IMR-90 (cell line): ENCODE measurements at regions not wholly inside any gene's neighbourhood (a gene's known extent, or its start where the extent isn't known, plus 50 kb on each side); places are given as distances from the start of the nearest gene placed in this dataset.

Source experiments
- ATAC-seq: fragments of 200-7000 bp; cut with Tn5 transposase; 2 replicates; pipeline ENCODE4 v1.9.1; 2020; ENCODE audit warnings: low read depth, mild to moderate bottlenecking, moderate library complexity
- BruUV-seq: library from RNA; stranded (reverse); fragments of 400-500 nt; replicated peaks from 2 replicates; lab custom pipeline; 2021; lab: Mats Ljungman, UMichigan
- CTCF ChIA-PET: fragments of 300-600 bp; formaldehyde crosslinking; extraction: SDS; loops from one replicate; lab custom pipeline; 2021; ENCODE audit warnings: antibody characterized with exemption; lab: Yijun Ruan, JAX
- POLR2A ChIA-PET: fragments of 300-600 bp; sonication (Branson Sonifier 250); formaldehyde crosslinking; loops from one replicate; lab custom pipeline; 2022; ENCODE audit warnings: antibody characterized with exemption; ENCODE audit not compliant: unreplicated experiment; lab: Charles Lee
- DNase-seq: peaks from one replicate; pipeline ENCODE4 v3.0.0; 2013
- H2AFZ ChIP-seq: replicated peaks from 2 replicates; pipeline ENCODE3; 2013; ENCODE audit warnings: low read length, mild to moderate bottlenecking; ENCODE audit not compliant: poor library complexity
- H2AK5ac ChIP-seq: 2 replicates; pipeline ENCODE4 v1.6.1; 2013; ENCODE audit warnings: low read depth, low read length, inconsistent platforms
- H2AK9ac ChIP-seq: replicated peaks from 2 replicates; pipeline ENCODE3; 2013; ENCODE audit warnings: mild to moderate bottlenecking, low read depth, low read length, moderate library complexity; ENCODE audit not compliant: poor library complexity
- H2BK120ac ChIP-seq: 2 replicates; pipeline ENCODE4 v1.6.1; 2013; ENCODE audit warnings: low read depth, low read length, inconsistent platforms
- H2BK15ac ChIP-seq: 3 replicates; pipeline ENCODE4 v1.6.1; 2013; ENCODE audit warnings: low read depth, low read length, inconsistent platforms
- H2BK20ac ChIP-seq: 2 replicates; pipeline ENCODE4 v1.6.1; 2013; ENCODE audit warnings: low read depth, mild to moderate bottlenecking, inconsistent platforms, low read length, moderate library complexity
- H2BK5ac ChIP-seq: 2 replicates; pipeline ENCODE4 v1.6.1; 2013; ENCODE audit warnings: mild to moderate bottlenecking, low read depth, low read length, inconsistent platforms; ENCODE audit not compliant: poor library complexity, severe bottlenecking
- H3K14ac ChIP-seq: replicated peaks from 2 replicates; pipeline ENCODE4 v1.6.1; 2013; ENCODE audit warnings: low read depth, low read length, inconsistent platforms
- H3K18ac ChIP-seq: 2 replicates; pipeline ENCODE4 v1.6.1; 2013; ENCODE audit warnings: low read depth, low read length, control low read depth
- H3K23ac ChIP-seq: 2 replicates; pipeline ENCODE4 v1.6.1; 2013; ENCODE audit warnings: low read depth, low read length, inconsistent platforms
- H3K27ac ChIP-seq: 2 replicates; pipeline ENCODE4 v1.5.1; 2013; ENCODE audit warnings: mild to moderate bottlenecking, control low read depth, low read length; ENCODE audit not compliant: insufficient read depth
- H3K27me3 ChIP-seq: 2 replicates; pipeline ENCODE4 v1.6.1; 2013; ENCODE audit warnings: low read length; ENCODE audit not compliant: control insufficient read depth, insufficient read depth
- H3K36me3 ChIP-seq: 2 replicates; pipeline ENCODE4 v1.6.1; 2013; ENCODE audit warnings: low read length, mixed read lengths; ENCODE audit not compliant: control insufficient read depth, insufficient read depth
- H3K4ac ChIP-seq: 2 replicates; pipeline ENCODE4 v1.6.1; 2013; ENCODE audit warnings: low read depth, low read length, inconsistent platforms
- H3K4me1 ChIP-seq: 2 replicates; pipeline ENCODE4 v1.6.1; 2013; ENCODE audit warnings: low read length, mixed read lengths; ENCODE audit not compliant: control insufficient read depth, insufficient read depth
- H3K4me2 ChIP-seq: 2 replicates; pipeline ENCODE4 v1.6.1; 2013; ENCODE audit warnings: low read depth, mild to moderate bottlenecking, control low read depth, low read length, moderate library complexity
- H3K4me3 ChIP-seq: 2 replicates; pipeline ENCODE4 v1.5.1; 2013; ENCODE audit warnings: low read depth, mild to moderate bottlenecking, control low read depth, low read length, moderate library complexity; ENCODE audit not compliant: insufficient read depth
- H3K56ac ChIP-seq: 2 replicates; pipeline ENCODE4 v1.6.1; 2013; ENCODE audit warnings: low read length, inconsistent platforms; ENCODE audit not compliant: insufficient read depth; ENCODE audit errors: extremely low read depth
- H3K79me1 ChIP-seq, 2 experiments: 2 replicates each; pipeline ENCODE4 v1.6.1; 2013; ENCODE audit warnings: low read length in 2 of 2, inconsistent platforms in 1 of 2, low read depth in 1 of 2
- H3K9ac ChIP-seq: 2 replicates; pipeline ENCODE4 v1.6.1; 2013; ENCODE audit warnings: low read depth, low read length, control low read depth
- H3K9me1 ChIP-seq: 2 replicates; pipeline ENCODE4 v1.6.1; 2013; ENCODE audit warnings: low read length, inconsistent platforms; ENCODE audit not compliant: insufficient read depth
- H3K9me3 ChIP-seq: 2 replicates; pipeline ENCODE4 v1.6.1; 2013; ENCODE audit warnings: low read length; ENCODE audit not compliant: control insufficient read depth, insufficient read depth
- H4K20me1 ChIP-seq: 2 replicates; pipeline ENCODE4 v1.6.1; 2013; ENCODE audit warnings: low read length, inconsistent platforms; ENCODE audit not compliant: insufficient read depth
- H4K5ac ChIP-seq: 2 replicates; pipeline ENCODE4 v1.6.1; 2013; ENCODE audit warnings: mild to moderate bottlenecking, low read depth, low read length, control low read depth
- H4K8ac ChIP-seq, 2 experiments: 2 replicates each; pipeline ENCODE4 v1.6.1; 2013; ENCODE audit warnings: low read depth in 2 of 2, low read length in 2 of 2, control low read depth in 1 of 2, inconsistent platforms in 1 of 2
- H4K91ac ChIP-seq: 2 replicates; pipeline ENCODE4 v1.6.1; 2013; ENCODE audit warnings: low read depth, low read length, inconsistent platforms; ENCODE audit not compliant: insufficient read depth
- BHLHE40 ChIP-seq: fragments of 150-350 bp; IDR thresholded peaks from 2 replicates; pipeline ENCODE4 v1.6.1; 2016; ENCODE audit warnings: mild to moderate bottlenecking, low read depth, low read length
- CHD1 ChIP-seq: IDR thresholded peaks from 2 replicates; pipeline ENCODE4 v1.6.1; 2012; ENCODE audit warnings: low read depth, low read length, improper control_type of control experiment
- CTCF ChIP-seq: conservative IDR thresholded peaks from 2 replicates; pipeline ENCODE4 v1.5.1; 2012; ENCODE audit warnings: mild to moderate bottlenecking, low read depth, low read length, improper control_type of control experiment
- FOS ChIP-seq: fragments of 150-350 bp; IDR thresholded peaks from 2 replicates; pipeline ENCODE4 v1.6.1; 2016; ENCODE audit warnings: low read depth, low read length
- MAFK ChIP-seq: IDR thresholded peaks from 2 replicates; pipeline ENCODE4 v1.6.1; 2012; ENCODE audit warnings: low read depth, low read length, improper control_type of control experiment
- MAZ ChIP-seq: IDR thresholded peaks from 2 replicates; pipeline ENCODE4 v1.6.1; 2012; ENCODE audit warnings: low read depth, mild to moderate bottlenecking, low read length, improper control_type of control experiment, moderate library complexity, borderline replicate concordance
- MXI1 ChIP-seq: IDR thresholded peaks from 2 replicates; pipeline ENCODE4 v1.6.1; 2012; ENCODE audit warnings: low read depth, mild to moderate bottlenecking, low read length, moderate library complexity, borderline replicate concordance
- NFE2L2 ChIP-seq: fragments of 150-350 bp; IDR thresholded peaks from 2 replicates; pipeline ENCODE4 v1.6.1; 2016; ENCODE audit warnings: low read depth, mild to moderate bottlenecking, low read length
- POLR2A ChIP-seq: IDR thresholded peaks from 2 replicates; pipeline ENCODE4 v1.6.1; 2012; ENCODE audit warnings: mild to moderate bottlenecking, low read depth, low read length
- RAD21 ChIP-seq: IDR thresholded peaks from 2 replicates; pipeline ENCODE4 v1.6.1; 2012; ENCODE audit warnings: low read length, improper control_type of control experiment
- RFX5 ChIP-seq: IDR thresholded peaks from 2 replicates; pipeline ENCODE4 v1.8.0; 2012; ENCODE audit warnings: low read depth, mild to moderate bottlenecking, low read length, moderate library complexity
- SMC3 ChIP-seq: fragments of 150-350 bp; IDR thresholded peaks from 2 replicates; pipeline ENCODE4 v1.6.1; 2016; ENCODE audit warnings: low read depth, mild to moderate bottlenecking, antibody characterized with exemption, low read length, moderate library complexity
- WGBS, 2 experiments: methylation state at CpG; one replicate each; pipeline versions ENCODE4 v1.1.5 to v1.1.7; 2013; ENCODE audit warnings: missing lambda C conversion rate in 2 of 2; ENCODE audit not compliant: insufficient read length in 1 of 2; ENCODE audit errors: extremely low coverage in 2 of 2; 5-methylcytosine and 5-hydroxymethylcytosine counted together
- dilution Hi-C: fragments of 300-500 bp; cut with HindIII; formaldehyde crosslinking; loops from one replicate; pipeline ENCODE4 v1.14.3; 2018; ENCODE audit warnings: low sequenced_read_pairs; ENCODE audit not compliant: unreplicated experiment
- in situ Hi-C: fragments of 300-500 bp; cut with MboI; formaldehyde crosslinking; loops from 3 replicates; pipeline ENCODE4 v1.14.3; 2019; ENCODE audit warnings: low sequenced_read_pairs, inconsistent platforms, mixed read lengths
- intact Hi-C: fragments of 100-400 bp; cut with micrococcal nuclease; formaldehyde crosslinking; loops from 2 replicates; pipeline ENCODE4 v1.10.0; 2022
- TF ChIP-seq, protein P1 (sequence below): fragments of 150-350 bp; IDR thresholded peaks from 2 replicates; pipeline ENCODE4 v1.6.1; 2016; ENCODE audit warnings: low read depth, mild to moderate bottlenecking, low read length, moderate library complexity, borderline replicate concordance
- TF ChIP-seq, protein P2 (sequence below): fragments of 150-350 bp; IDR thresholded peaks from 2 replicates; pipeline ENCODE4 v1.6.1; 2017; ENCODE audit warnings: mild to moderate bottlenecking, antibody characterized with exemption, low read length, low read depth

GRCh38 chr16:18024611-18025010 is 311.9 kb downstream of the NPIPA8 start:
- in situ Hi-C loops = no loop called here
- Histone ChIP-seq H2BK5ac (no peak overlapping the region), H3K4me3 (no peak overlapping the region), H3K79me1 (no peaks in the 10 kb centered on the region), H3K4me1 (no peaks in the 10 kb centered on the region), H3K27me3 (no peaks in the 10 kb centered on the region), H3K9me1 (no peaks in the 10 kb centered on the region), H3K14ac (no peak overlapping the region), H3K56ac (no peak overlapping the region), H3K27ac (no peak overlapping the region), H2BK120ac (no peak overlapping the region), H3K4me2 (no peak overlapping the region), H4K20me1 (no peaks in the 10 kb centered on the region), H2BK20ac (no peak overlapping the region), H2AK5ac (no peak overlapping the region), H2BK15ac (no peak overlapping the region), H4K5ac (no peak overlapping the region), H3K9ac (no peak overlapping the region), H3K36me3 (no peaks in the 10 kb centered on the region), H3K9me3 (peaks cover 5% of the 10 kb centered on the region), H3K4ac (no peak overlapping the region), H4K91ac (no peak overlapping the region), H3K23ac (no peak overlapping the region), H2AK9ac (no peak overlapping the region), H3K18ac (no peak overlapping the region), H2AFZ (no peak overlapping the region), H4K8ac (no peak overlapping the region)
- ChIA-PET CTCF (no interaction called here), POLR2A (no interaction called here)
- dilution Hi-C loops = no loop called here
- intact Hi-C loops = no loop called here
- TF ChIP-seq CTCF (no peak), RAD21 (no peak), NFE2L2 (no peak), MAZ (no peak), MAFK (no peak), RFX5 (no peak), POLR2A (no peak), MXI1 (no peak), CHD1 (no peak), BHLHE40 (no peak), FOS (no peak), SMC3 (no peak)
- TF ChIP-seq, protein P1, sequence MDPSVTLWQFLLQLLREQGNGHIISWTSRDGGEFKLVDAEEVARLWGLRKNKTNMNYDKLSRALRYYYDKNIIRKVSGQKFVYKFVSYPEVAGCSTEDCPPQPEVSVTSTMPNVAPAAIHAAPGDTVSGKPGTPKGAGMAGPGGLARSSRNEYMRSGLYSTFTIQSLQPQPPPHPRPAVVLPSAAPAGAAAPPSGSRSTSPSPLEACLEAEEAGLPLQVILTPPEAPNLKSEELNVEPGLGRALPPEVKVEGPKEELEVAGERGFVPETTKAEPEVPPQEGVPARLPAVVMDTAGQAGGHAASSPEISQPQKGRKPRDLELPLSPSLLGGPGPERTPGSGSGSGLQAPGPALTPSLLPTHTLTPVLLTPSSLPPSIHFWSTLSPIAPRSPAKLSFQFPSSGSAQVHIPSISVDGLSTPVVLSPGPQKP = no peak
- TF ChIP-seq, protein P2, sequence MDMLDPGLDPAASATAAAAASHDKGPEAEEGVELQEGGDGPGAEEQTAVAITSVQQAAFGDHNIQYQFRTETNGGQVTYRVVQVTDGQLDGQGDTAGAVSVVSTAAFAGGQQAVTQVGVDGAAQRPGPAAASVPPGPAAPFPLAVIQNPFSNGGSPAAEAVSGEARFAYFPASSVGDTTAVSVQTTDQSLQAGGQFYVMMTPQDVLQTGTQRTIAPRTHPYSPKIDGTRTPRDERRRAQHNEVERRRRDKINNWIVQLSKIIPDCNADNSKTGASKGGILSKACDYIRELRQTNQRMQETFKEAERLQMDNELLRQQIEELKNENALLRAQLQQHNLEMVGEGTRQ = no peak
- no CpG with 5 or more reads among the region's 6 CpGs for WGBS, 2 experiments
- no peak for ATAC-seq
- BruUV-seq = no TSS peak
- DNase-seq = no peak
